ENCODE measurements at regions not wholly inside any gene's neighbourhood (a gene's known extent, or its start where the extent isn't known, plus 50 kb on each side); places are given as distances from the start of the nearest gene placed in this dataset.

GRCh38 chr3:159233734-159234133, 431.9 kb downstream of the MFSD1 start:
- TF ChIP-seq CTCF (IDR thresholded peaks at IDR 0.05; ENCODE audit: poor library complexity, severe bottlenecking) (no peak), REST (IDR thresholded peaks at IDR 0.05; ENCODE audit: borderline replicate concordance) (no peak), EZH2 (IDR thresholded peaks at IDR 0.05; ENCODE audit: borderline replicate concordance, insufficient read depth, low read length, poor library complexity, severe bottlenecking) (no peak), EP300 (conservative IDR thresholded peaks at IDR 0.05; ENCODE audit: poor library complexity, severe bottlenecking) (no peak), RAD21 (conservative IDR thresholded peaks at IDR 0.05) (no peak), MXI1 (conservative IDR thresholded peaks at IDR 0.05; ENCODE audit: poor library complexity, severe bottlenecking) (no peak), POLR2AphosphoS5 (IDR thresholded peaks at IDR 0.05) (no peak), TAF1 (IDR thresholded peaks at IDR 0.05; ENCODE audit: low read depth) (no peak), SMC3 (conservative IDR thresholded peaks at IDR 0.05; ENCODE audit: poor library complexity) (no peak)
- H3K27ac ChIP-seq (ENCODE audit: low read length): no peak overlapping the region
- H3K9ac ChIP-seq (ENCODE audit: low read length): no peak overlapping the region
- H3K79me2 ChIP-seq (replicated peaks; ENCODE audit: insufficient read depth, low read length): no peaks in the 10 kb centered on the region
- H3K9me3 ChIP-seq (ENCODE audit: low read length): no peaks in the 10 kb centered on the region
- no peaks in the 10 kb centered on the region for H3K9me2 ChIP-seq (ENCODE audit: insufficient read depth, low read length)
- H3K4me2 ChIP-seq (ENCODE audit: low read length): no peak overlapping the region
- H4K20me1 ChIP-seq (ENCODE audit: insufficient read depth): no peaks in the 10 kb centered on the region
- H3F3A ChIP-seq (ENCODE audit: insufficient read depth, low read length, poor library complexity, severe bottlenecking): peaks cover 3% of the 10 kb centered on the region
- H3K4me3 ChIP-seq (ENCODE audit: low read length): no peak overlapping the region
- H3K27me3 ChIP-seq (ENCODE audit: insufficient read depth, low read depth, low read length): no peaks in the 10 kb centered on the region
- H3K36me3 ChIP-seq (ENCODE audit: insufficient read depth, low read length): no peaks in the 10 kb centered on the region
- H2AFZ ChIP-seq (ENCODE audit: low read depth, low read length): no peak overlapping the region

DNA sequence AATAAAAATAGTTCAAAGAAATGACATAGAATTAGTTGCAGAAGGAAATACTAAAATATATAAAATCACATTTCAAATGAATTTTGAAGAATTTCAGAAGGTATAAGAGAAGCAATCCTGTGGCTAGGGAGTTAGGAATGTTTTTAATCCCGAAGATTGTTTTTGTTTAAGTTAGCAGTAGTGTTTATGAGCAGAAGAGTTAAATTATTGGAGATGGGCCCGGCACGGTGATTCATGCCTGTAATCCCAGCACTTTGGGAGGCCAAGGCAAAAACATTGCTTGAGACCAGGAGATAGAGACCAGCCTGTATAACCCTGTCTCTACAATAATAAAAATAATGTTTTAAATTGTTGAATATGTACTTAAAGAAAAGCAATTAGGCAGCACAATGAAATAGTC, 432.5 kb downstream of the MFSD1 start:
- H3K36me3 ChIP-seq (ENCODE audit: insufficient read depth, low read length): no peaks in the 10 kb centered on the region
- peaks cover 3% of the 10 kb centered on the region for H3F3A ChIP-seq (ENCODE audit: insufficient read depth, low read length, poor library complexity, severe bottlenecking)
- H3K27me3 ChIP-seq (ENCODE audit: insufficient read depth, low read depth, low read length): no peaks in the 10 kb centered on the region
- H3K9me3 ChIP-seq (ENCODE audit: low read length): no peaks in the 10 kb centered on the region
- H3K27ac ChIP-seq (ENCODE audit: low read length): no peak overlapping the region
- H3K9me2 ChIP-seq (ENCODE audit: insufficient read depth, low read length): no peaks in the 10 kb centered on the region
- no peaks in the 10 kb centered on the region for H4K20me1 ChIP-seq (ENCODE audit: insufficient read depth)
- no peaks in the 10 kb centered on the region for H3K79me2 ChIP-seq (replicated peaks; ENCODE audit: insufficient read depth, low read length)
- H3K4me3 ChIP-seq (ENCODE audit: low read length): no peak overlapping the region
- no peak overlapping the region for H3K4me2 ChIP-seq (ENCODE audit: low read length)
- no peak overlapping the region for H3K9ac ChIP-seq (ENCODE audit: low read length)
- H2AFZ ChIP-seq (ENCODE audit: low read depth, low read length): no peak overlapping the region
- TF ChIP-seq SMC3 (conservative IDR thresholded peaks at IDR 0.05; ENCODE audit: poor library complexity): no peak
- TF ChIP-seq EZH2 (IDR thresholded peaks at IDR 0.05; ENCODE audit: borderline replicate concordance, insufficient read depth, low read length, poor library complexity, severe bottlenecking): no peak

DNA sequence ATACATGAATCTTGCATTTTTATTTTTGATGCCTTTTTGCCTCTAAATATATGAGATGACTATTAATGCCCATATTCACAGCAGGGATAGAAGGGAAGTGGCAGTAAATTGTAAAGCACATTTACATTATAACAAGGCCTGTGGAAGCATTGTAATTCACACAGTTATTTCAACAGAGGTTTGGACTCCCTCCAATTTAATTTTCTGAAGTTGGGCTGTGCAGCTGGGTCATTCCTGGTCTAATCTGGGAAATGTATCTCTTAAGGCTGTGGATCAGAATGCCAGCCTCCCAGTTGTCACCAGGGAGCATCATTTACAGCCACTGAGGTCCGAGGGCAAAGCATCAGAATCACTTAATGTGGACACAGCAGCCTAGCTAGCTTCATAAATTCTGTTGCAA, 434.5 kb downstream of the MFSD1 start:
- H3K27ac ChIP-seq (ENCODE audit: low read length): peak overlapping the region; percentile 43
- TF ChIP-seq RAD21 (conservative IDR thresholded peaks at IDR 0.05) (no peak), EZH2 (IDR thresholded peaks at IDR 0.05; ENCODE audit: borderline replicate concordance, insufficient read depth, low read length, poor library complexity, severe bottlenecking) (no peak), TAF1 (IDR thresholded peaks at IDR 0.05; ENCODE audit: low read depth) (no peak), SMC3 (conservative IDR thresholded peaks at IDR 0.05; ENCODE audit: poor library complexity) (no peak), CTCF (IDR thresholded peaks at IDR 0.05; ENCODE audit: poor library complexity, severe bottlenecking) (no peak), EP300 (conservative IDR thresholded peaks at IDR 0.05; ENCODE audit: poor library complexity, severe bottlenecking) (no peak), REST (IDR thresholded peaks at IDR 0.05; ENCODE audit: borderline replicate concordance) (no peak), MXI1 (conservative IDR thresholded peaks at IDR 0.05; ENCODE audit: poor library complexity, severe bottlenecking) (no peak), POLR2AphosphoS5 (IDR thresholded peaks at IDR 0.05) (no peak)
- H3K36me3 ChIP-seq (ENCODE audit: insufficient read depth, low read length): no peaks in the 10 kb centered on the region
- no peaks in the 10 kb centered on the region for H3K27me3 ChIP-seq (ENCODE audit: insufficient read depth, low read depth, low read length)
- H3K79me2 ChIP-seq (replicated peaks; ENCODE audit: insufficient read depth, low read length): no peaks in the 10 kb centered on the region
- no peak overlapping the region for H2AFZ ChIP-seq (ENCODE audit: low read depth, low read length)
- H4K20me1 ChIP-seq (ENCODE audit: insufficient read depth): no peaks in the 10 kb centered on the region
- H3K9me3 ChIP-seq (ENCODE audit: low read length): no peaks in the 10 kb centered on the region
- H3K9me2 ChIP-seq (ENCODE audit: insufficient read depth, low read length): no peaks in the 10 kb centered on the region
- H3K9ac ChIP-seq (ENCODE audit: low read length): no peak overlapping the region
- no peak overlapping the region for H3K4me3 ChIP-seq (ENCODE audit: low read length)
- H3F3A ChIP-seq (ENCODE audit: insufficient read depth, low read length, poor library complexity, severe bottlenecking): peaks cover 3% of the 10 kb centered on the region
- no peak overlapping the region for H3K4me2 ChIP-seq (ENCODE audit: low read length)

All from neural cell (in vitro differentiated cells).